Transverse colon (tissue), 3 donors: ENCODE measurements at regions not wholly inside any gene's neighbourhood (a gene's known extent, or its start where the extent isn't known, plus 50 kb on each side); places are given as distances from the start of the nearest gene placed in this dataset.

Source experiments
- POLR2A ChIP-seq: fragments of 450-650 bp; IDR thresholded peaks from one replicate; pipeline ENCODE4 v1.6.1; 2016; ENCODE audit warnings: antibody characterized with exemption, mild to moderate bottlenecking, moderate library complexity
- TF ChIP-seq, protein P1 (sequence below), 5 experiments: fragments of 200-600 bp in 3 of 5; fragments of 450-650 bp in 2 of 5; sonication (generic) in 3 of 5; IDR thresholded peaks; 1 replicate in 2 of 5; 2 replicates in 3 of 5; pipeline ENCODE4 v1.5.1; 2016 to 2017; ENCODE audit warnings: antibody characterized with exemption in 5 of 5, inconsistent platforms in 3 of 5, mild to moderate bottlenecking in 2 of 5, moderate library complexity in 1 of 5

DNA sequence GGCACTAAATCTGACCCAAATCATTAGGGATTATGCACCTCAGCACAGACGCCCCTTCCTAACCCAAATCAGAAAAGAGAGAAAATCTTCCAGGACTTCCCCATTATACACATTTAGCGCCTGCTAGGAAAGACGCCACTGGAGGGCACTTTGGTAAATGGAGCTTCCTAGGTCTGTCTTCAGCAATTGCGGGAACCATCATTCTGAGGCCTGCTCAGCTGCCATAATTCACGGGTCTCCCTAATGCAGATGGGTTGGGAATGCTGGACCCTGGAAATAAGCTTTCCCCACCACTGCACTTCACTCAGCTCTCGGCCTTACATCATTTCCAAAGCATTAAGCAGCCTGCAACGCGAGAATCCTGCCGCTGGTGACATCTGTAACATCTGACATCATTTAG is 86.2 kb upstream of the OPCML start:
- no peak for TF ChIP-seq POLR2A
- TF ChIP-seq, protein P1, sequence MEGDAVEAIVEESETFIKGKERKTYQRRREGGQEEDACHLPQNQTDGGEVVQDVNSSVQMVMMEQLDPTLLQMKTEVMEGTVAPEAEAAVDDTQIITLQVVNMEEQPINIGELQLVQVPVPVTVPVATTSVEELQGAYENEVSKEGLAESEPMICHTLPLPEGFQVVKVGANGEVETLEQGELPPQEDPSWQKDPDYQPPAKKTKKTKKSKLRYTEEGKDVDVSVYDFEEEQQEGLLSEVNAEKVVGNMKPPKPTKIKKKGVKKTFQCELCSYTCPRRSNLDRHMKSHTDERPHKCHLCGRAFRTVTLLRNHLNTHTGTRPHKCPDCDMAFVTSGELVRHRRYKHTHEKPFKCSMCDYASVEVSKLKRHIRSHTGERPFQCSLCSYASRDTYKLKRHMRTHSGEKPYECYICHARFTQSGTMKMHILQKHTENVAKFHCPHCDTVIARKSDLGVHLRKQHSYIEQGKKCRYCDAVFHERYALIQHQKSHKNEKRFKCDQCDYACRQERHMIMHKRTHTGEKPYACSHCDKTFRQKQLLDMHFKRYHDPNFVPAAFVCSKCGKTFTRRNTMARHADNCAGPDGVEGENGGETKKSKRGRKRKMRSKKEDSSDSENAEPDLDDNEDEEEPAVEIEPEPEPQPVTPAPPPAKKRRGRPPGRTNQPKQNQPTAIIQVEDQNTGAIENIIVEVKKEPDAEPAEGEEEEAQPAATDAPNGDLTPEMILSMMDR (IDR thresholded peaks at IDR 0.05) = no peak
